CD4-positive, alpha-beta T cell treated with Interleukin-4 for 1 hour (primary cell): ENCODE measurements at regions not wholly inside any gene's neighbourhood (a gene's known extent, or its start where the extent isn't known, plus 50 kb on each side); places are given as distances from the start of the nearest gene placed in this dataset.
"Not testable (repeated sequence)": the region's sequence is repeated elsewhere in the genome, so short reads cannot be mapped to it uniquely, and the experiment has no call there.

Experiments used
- DNase-seq, 2 donors: peaks; one replicate each; pipeline ENCODE4 v3.0.0-alpha.2; 2020 to 2022

- DNase-seq: no peak
These were observed 870.0 kb upstream of the INTU start for GRCh38 chr4:126762663-126763247.

- no peak for DNase-seq
These were observed 866.5 kb upstream of the INTU start for GRCh38 chr4:126766241-126766640.

- no peak for DNase-seq
These were observed 864.4 kb upstream of the INTU start for GRCh38 chr4:126768338-126768737.

- not testable (repeated sequence) for DNase-seq
These were observed 861.8 kb upstream of the INTU start for GRCh38 chr4:126770811-126771553.

- not testable (repeated sequence) for DNase-seq
These were observed 861.1 kb upstream of the INTU start for GRCh38 chr4:126771618-126772017.

- no peak for DNase-seq
These were observed 860.1 kb upstream of the INTU start for GRCh38 chr4:126772662-126773061.

GRCh38 chr4:126775485-126776106, 857.2 kb upstream of the INTU start:
- no peak for DNase-seq

- no peak for DNase-seq
These were observed 856.4 kb upstream of the INTU start for GRCh38 chr4:126776361-126776760.

GRCh38 chr4:126777649-126778048, 855.1 kb upstream of the INTU start:
- no peak for DNase-seq

GRCh38 chr4:126778348-126778747, 854.4 kb upstream of the INTU start:
- no peak for DNase-seq

- no peak for DNase-seq
These were observed 853.8 kb upstream of the INTU start for GRCh38 chr4:126779001-126779400.

GRCh38 chr4:126779436-126780166, 853.2 kb upstream of the INTU start:
- DNase-seq: no peak

- no peak for DNase-seq
These were observed 849.6 kb upstream of the INTU start for GRCh38 chr4:126783191-126783590.

- no peak for DNase-seq
These were observed 847.7 kb upstream of the INTU start for GRCh38 chr4:126784966-126785580.

GRCh38 chr4:126790633-126791032, 842.1 kb upstream of the INTU start:
- no peak for DNase-seq

- no peak for DNase-seq
These were observed 838.4 kb upstream of the INTU start for GRCh38 chr4:126794363-126794762.

- no peak for DNase-seq
These were observed 834.5 kb upstream of the INTU start for GRCh38 chr4:126798214-126798613.

GRCh38 chr4:126799416-126799815, 833.3 kb upstream of the INTU start:
- DNase-seq: no peak

GRCh38 chr4:126799971-126800574, 832.7 kb upstream of the INTU start:
- no peak for DNase-seq

- DNase-seq: no peak
These were observed 832.1 kb upstream of the INTU start for GRCh38 chr4:126800575-126801141.

GRCh38 chr4:126807132-126807531, 825.6 kb upstream of the INTU start:
- DNase-seq: no peak

GRCh38 chr4:126812076-126812475, 820.7 kb upstream of the INTU start:
- no peak for DNase-seq
